COR-L47 (cell line): ENCODE measurements at regions not wholly inside any gene's neighbourhood (a gene's known extent, or its start where the extent isn't known, plus 50 kb on each side); places are given as distances from the start of the nearest gene placed in this dataset.
"Not testable (repeated sequence)": the region's sequence is repeated elsewhere in the genome, so short reads cannot be mapped to it uniquely, and the experiment has no call there.

Experiments used
- DNase-seq: peaks from one replicate; lab custom pipeline; 2025; lab: John Stamatoyannopoulos, UW

GRCh38 chr7:153087498-153087897, 327.9 kb downstream of the ACTR3B start:
- peak; percentile 13 for DNase-seq

GRCh38 chr7:153088601-153089000, 329.0 kb downstream of the ACTR3B start:
- DNase-seq: no peak

- DNase-seq: no peak
Observed at GRCh38 chr7:153090209-153090608, 330.7 kb downstream of the ACTR3B start.

GRCh38 chr7:153090764-153091163, 331.2 kb downstream of the ACTR3B start:
- DNase-seq: no peak

GRCh38 chr7:153091477-153091876, 331.9 kb downstream of the ACTR3B start:
- DNase-seq: no peak

- no peak for DNase-seq
Observed at GRCh38 chr7:153097511-153098201, 338.1 kb downstream of the ACTR3B start.

GRCh38 chr7:153099235-153099634, 339.7 kb downstream of the ACTR3B start:
- DNase-seq: no peak

GRCh38 chr7:153100691-153101237, 341.2 kb downstream of the ACTR3B start:
- no peak for DNase-seq

- DNase-seq: no peak
Observed at GRCh38 chr7:153103202-153103601, 343.6 kb downstream of the ACTR3B start.

- DNase-seq: no peak
Observed at GRCh38 chr7:153107826-153108225, 348.3 kb downstream of the ACTR3B start.

GRCh38 chr7:153109566-153109965, 350.0 kb downstream of the ACTR3B start:
- DNase-seq: no peak

GRCh38 chr7:153110606-153111005, 351.1 kb downstream of the ACTR3B start:
- no peak for DNase-seq

GRCh38 chr7:153122255-153122654, 362.7 kb downstream of the ACTR3B start:
- not testable (repeated sequence) for DNase-seq

- no peak for DNase-seq
Observed at GRCh38 chr7:153130052-153130451, 370.5 kb downstream of the ACTR3B start.

- DNase-seq: no peak
Observed at GRCh38 chr7:153151766-153152165, 392.2 kb downstream of the ACTR3B start.

- no peak for DNase-seq
Observed at GRCh38 chr7:153152801-153153422, 393.4 kb downstream of the ACTR3B start.

- DNase-seq: no peak
Observed at GRCh38 chr7:153158149-153158548, 398.6 kb downstream of the ACTR3B start.

- DNase-seq: no peak
Observed at GRCh38 chr7:153170287-153170686, 410.7 kb downstream of the ACTR3B start.

GRCh38 chr7:153185936-153186335, 426.4 kb downstream of the ACTR3B start:
- no peak for DNase-seq

- DNase-seq: no peak
Observed at GRCh38 chr7:153188161-153188560, 428.6 kb downstream of the ACTR3B start.

- DNase-seq: no peak
Observed at GRCh38 chr7:153188630-153189029, 429.1 kb downstream of the ACTR3B start.

GRCh38 chr7:153190452-153190851, 430.9 kb downstream of the ACTR3B start:
- no peak for DNase-seq

GRCh38 chr7:153190986-153191385, 431.4 kb downstream of the ACTR3B start:
- no peak for DNase-seq
